Ishikawa (cell line): ENCODE measurements at regions not wholly inside any gene's neighbourhood (a gene's known extent, or its start where the extent isn't known, plus 50 kb on each side); places are given as distances from the start of the nearest gene placed in this dataset.

ENCODE experiments used
- CEBPB ChIP-seq: IDR thresholded peaks from 2 replicates; pipeline ENCODE4 v1.6.1; 2012
- CREB1 ChIP-seq: IDR thresholded peaks from 2 replicates; pipeline ENCODE4 v1.6.1; 2012; ENCODE audit warnings: low read depth
- EGR1 ChIP-seq: IDR thresholded peaks from 2 replicates; pipeline ENCODE4 v1.6.1; 2012
- EP300 ChIP-seq: IDR thresholded peaks from 2 replicates; pipeline ENCODE4 v1.6.1; 2012; ENCODE audit warnings: borderline replicate concordance
- FOXM1 ChIP-seq: IDR thresholded peaks from 2 replicates; pipeline ENCODE4 v1.6.1; 2012; ENCODE audit warnings: low read depth, borderline replicate concordance
- NFIC ChIP-seq: IDR thresholded peaks from 2 replicates; pipeline ENCODE4 v1.6.1; 2012
- RAD21 ChIP-seq: IDR thresholded peaks from 2 replicates; pipeline ENCODE4 v1.6.1; 2012; ENCODE audit warnings: low read depth
- TAF1 ChIP-seq: IDR thresholded peaks from 2 replicates; pipeline ENCODE4 v1.6.1; 2012; ENCODE audit warnings: low read depth, mild to moderate bottlenecking
- TCF12 ChIP-seq: IDR thresholded peaks from 2 replicates; pipeline ENCODE4 v1.6.1; 2012; ENCODE audit warnings: low read depth
- TEAD4 ChIP-seq: IDR thresholded peaks from 2 replicates; pipeline ENCODE4 v1.6.1; 2012
- YY1 ChIP-seq: IDR thresholded peaks from 2 replicates; pipeline ENCODE4 v1.6.1; 2012; ENCODE audit warnings: low read depth
- ZBTB7A ChIP-seq: IDR thresholded peaks from 2 replicates; pipeline ENCODE4 v1.6.1; 2012; ENCODE audit warnings: low read depth
- TF ChIP-seq, protein P1 (sequence below): IDR thresholded peaks from 2 replicates; pipeline ENCODE4 v1.6.1; 2012
- TF ChIP-seq, protein P2 (sequence below): IDR thresholded peaks from 2 replicates; pipeline ENCODE4 v1.6.1; 2012
- TF ChIP-seq, protein P3 (sequence below): IDR thresholded peaks from 2 replicates; pipeline ENCODE4 v1.6.1; 2012; ENCODE audit warnings: low read depth, mild to moderate bottlenecking

DNA sequence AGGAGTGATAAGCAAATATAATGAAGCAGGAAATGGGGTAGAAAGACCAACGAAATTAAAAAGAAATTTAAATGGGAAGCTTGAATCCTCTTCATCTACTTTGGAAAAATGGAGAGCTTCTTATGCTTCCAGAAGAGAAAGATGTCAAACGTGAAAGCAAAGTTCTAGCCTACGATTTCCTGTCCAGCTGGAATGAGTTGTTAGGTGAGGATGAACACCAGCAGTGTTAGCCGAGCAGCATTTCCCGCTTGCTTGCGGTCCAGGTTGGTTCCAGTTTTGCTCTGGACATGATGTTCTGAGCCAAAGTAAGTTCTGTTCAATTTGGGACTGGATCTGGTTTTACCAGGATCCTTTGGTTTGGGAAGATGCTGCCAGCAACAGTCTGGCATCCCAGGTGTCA lies 78.9 kb downstream of the DACT1 start:
- TF ChIP-seq, protein P1, sequence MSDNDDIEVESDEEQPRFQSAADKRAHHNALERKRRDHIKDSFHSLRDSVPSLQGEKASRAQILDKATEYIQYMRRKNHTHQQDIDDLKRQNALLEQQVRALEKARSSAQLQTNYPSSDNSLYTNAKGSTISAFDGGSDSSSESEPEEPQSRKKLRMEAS, result no peak
- TF ChIP-seq CREB1 (no peak), TEAD4 (no peak), FOXM1 (no peak), RAD21 (no peak)

- no peak for TF ChIP-seq EP300
- TF ChIP-seq YY1, result no peak
- no peak for TF ChIP-seq TEAD4
- TF ChIP-seq RAD21, result no peak
- TF ChIP-seq FOXM1, result no peak
- no peak for TF ChIP-seq TCF12
- no peak for TF ChIP-seq CREB1
- TF ChIP-seq NFIC, result no peak
- TF ChIP-seq, protein P2, sequence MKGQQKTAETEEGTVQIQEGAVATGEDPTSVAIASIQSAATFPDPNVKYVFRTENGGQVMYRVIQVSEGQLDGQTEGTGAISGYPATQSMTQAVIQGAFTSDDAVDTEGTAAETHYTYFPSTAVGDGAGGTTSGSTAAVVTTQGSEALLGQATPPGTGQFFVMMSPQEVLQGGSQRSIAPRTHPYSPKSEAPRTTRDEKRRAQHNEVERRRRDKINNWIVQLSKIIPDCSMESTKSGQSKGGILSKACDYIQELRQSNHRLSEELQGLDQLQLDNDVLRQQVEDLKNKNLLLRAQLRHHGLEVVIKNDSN, result no peak
- TF ChIP-seq EGR1, result no peak
- TF ChIP-seq ZBTB7A, result no peak
- TF ChIP-seq TAF1, result no peak
- TF ChIP-seq, protein P1, result no peak
- TF ChIP-seq, protein P3, sequence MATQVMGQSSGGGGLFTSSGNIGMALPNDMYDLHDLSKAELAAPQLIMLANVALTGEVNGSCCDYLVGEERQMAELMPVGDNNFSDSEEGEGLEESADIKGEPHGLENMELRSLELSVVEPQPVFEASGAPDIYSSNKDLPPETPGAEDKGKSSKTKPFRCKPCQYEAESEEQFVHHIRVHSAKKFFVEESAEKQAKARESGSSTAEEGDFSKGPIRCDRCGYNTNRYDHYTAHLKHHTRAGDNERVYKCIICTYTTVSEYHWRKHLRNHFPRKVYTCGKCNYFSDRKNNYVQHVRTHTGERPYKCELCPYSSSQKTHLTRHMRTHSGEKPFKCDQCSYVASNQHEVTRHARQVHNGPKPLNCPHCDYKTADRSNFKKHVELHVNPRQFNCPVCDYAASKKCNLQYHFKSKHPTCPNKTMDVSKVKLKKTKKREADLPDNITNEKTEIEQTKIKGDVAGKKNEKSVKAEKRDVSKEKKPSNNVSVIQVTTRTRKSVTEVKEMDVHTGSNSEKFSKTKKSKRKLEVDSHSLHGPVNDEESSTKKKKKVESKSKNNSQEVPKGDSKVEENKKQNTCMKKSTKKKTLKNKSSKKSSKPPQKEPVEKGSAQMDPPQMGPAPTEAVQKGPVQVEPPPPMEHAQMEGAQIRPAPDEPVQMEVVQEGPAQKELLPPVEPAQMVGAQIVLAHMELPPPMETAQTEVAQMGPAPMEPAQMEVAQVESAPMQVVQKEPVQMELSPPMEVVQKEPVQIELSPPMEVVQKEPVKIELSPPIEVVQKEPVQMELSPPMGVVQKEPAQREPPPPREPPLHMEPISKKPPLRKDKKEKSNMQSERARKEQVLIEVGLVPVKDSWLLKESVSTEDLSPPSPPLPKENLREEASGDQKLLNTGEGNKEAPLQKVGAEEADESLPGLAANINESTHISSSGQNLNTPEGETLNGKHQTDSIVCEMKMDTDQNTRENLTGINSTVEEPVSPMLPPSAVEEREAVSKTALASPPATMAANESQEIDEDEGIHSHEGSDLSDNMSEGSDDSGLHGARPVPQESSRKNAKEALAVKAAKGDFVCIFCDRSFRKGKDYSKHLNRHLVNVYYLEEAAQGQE, result no peak
- no peak for TF ChIP-seq CEBPB
These were observed 79.4 kb downstream of the DACT1 start for GRCh38 chr14:58717211-58717610.

DNA sequence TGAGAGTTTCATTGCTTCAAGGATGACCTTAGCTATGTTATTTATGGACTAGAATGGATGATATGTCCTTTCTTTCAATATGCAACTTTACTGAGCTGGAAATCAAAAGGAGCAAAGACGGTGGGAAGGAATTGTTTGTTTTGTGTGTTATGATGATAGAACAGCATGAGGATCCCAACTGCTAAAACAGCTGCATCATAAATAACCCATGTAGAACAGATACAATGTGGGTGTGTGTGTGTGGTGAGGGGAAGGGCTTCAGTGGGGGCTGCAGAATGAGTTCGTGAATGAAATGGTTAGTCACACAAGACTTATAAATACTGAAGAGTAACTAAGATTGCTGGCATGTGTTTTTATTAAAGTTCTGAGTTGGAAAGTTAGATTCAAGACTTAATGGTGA lies 80.1 kb downstream of the DACT1 start:
- TF ChIP-seq, protein P1, result no peak
- no peak for TF ChIP-seq ZBTB7A
- TF ChIP-seq, protein P2, result no peak
- no peak for TF ChIP-seq NFIC
- no peak for TF ChIP-seq TEAD4
- TF ChIP-seq EGR1, result no peak
- no peak for TF ChIP-seq EP300
- no peak for TF ChIP-seq TCF12
- TF ChIP-seq YY1, result no peak

GRCh38 chr14:58718226-58719205 lies 80.8 kb downstream of the DACT1 start:
- TF ChIP-seq NFIC, result no peak
- no peak for TF ChIP-seq TEAD4
- TF ChIP-seq TCF12, result no peak
- no peak for TF ChIP-seq YY1
- TF ChIP-seq, protein P1, result no peak
- TF ChIP-seq FOXM1, result no peak
- TF ChIP-seq EP300, result no peak
- TF ChIP-seq CEBPB, result no peak

DNA sequence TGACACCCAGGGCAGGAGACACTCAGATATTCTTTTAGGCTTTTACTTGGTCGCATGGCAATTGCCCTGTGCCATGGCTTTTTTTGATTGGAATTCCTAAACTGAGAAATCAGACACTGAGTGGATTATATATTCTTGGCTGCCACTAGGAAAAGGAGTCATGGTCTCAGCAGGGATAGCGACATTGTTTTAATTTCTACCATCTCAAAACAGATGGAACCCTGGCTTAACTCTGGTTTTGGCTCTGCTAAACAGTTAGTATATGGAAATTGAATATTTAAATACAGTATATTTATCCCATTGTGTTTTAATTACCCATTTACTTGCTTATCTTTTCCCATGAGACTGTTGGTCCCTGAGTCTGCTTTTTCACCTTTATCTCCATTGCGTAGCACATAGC lies 84.0 kb downstream of the DACT1 start:
- no peak for TF ChIP-seq EGR1
- TF ChIP-seq ZBTB7A, result no peak
- TF ChIP-seq, protein P2, result no peak
- TF ChIP-seq TAF1, result no peak

GRCh38 chr14:58722441-58722840 lies 84.7 kb downstream of the DACT1 start:
- TF ChIP-seq, protein P3, result no peak
- TF ChIP-seq FOXM1, result no peak
- TF ChIP-seq, protein P1, result no peak
- TF ChIP-seq CEBPB, result no peak
- no peak for TF ChIP-seq ZBTB7A
- TF ChIP-seq CREB1, result no peak
